Anterior cingulate cortex (tissue), 58 donors: ENCODE measurements at regions not wholly inside any gene's neighbourhood (a gene's known extent, or its start where the extent isn't known, plus 50 kb on each side); places are given as distances from the start of the nearest gene placed in this dataset.
A peak's percentile ranks its signal among the peaks of the same experiment; 100 is the strongest.

ENCODE experiments used
- DNase-seq, 58 donors: peaks; one replicate each; lab custom pipeline; 2025; lab: John Stamatoyannopoulos, UW

DNA sequence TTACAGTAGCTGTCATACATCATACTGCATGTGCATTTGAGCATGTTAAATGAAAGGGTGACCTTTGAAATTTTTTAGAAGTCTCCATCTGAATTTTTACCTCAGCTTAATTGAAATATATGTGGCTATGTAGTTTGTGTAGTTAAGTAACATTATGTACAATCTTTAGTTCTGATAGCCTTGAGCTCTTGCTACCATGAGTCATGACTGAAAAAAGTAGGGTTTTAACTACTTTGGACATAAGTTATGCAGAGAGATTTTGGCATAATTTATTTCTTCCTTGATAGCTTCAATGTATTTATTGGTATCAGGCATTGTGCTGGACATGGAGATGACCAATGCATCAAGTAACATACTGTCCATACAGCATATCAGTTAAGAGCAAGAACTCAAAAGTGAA lies 376.5 kb upstream of the ZNF717 start:
- no peak for DNase-seq

DNA sequence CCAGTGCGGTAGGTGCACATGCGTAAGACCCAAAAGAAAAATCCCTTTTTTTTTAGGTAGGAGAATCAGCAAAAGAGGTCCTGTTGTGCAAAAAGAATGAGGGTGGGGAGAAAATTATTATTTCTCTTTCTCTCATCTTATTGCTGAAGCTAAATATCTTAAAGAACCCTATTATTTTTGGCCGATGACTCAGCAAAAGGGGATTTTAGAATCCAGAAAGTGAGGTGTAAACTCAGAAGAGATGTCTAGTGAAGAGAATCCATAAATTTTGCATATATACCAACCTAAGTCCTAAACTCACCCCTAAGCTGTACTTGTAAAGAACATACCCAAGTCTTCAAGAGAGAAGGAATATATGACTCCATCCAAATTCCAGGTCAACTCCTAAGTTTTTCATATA lies 386.3 kb upstream of the ZNF717 start:
- DNase-seq = no peak

DNA sequence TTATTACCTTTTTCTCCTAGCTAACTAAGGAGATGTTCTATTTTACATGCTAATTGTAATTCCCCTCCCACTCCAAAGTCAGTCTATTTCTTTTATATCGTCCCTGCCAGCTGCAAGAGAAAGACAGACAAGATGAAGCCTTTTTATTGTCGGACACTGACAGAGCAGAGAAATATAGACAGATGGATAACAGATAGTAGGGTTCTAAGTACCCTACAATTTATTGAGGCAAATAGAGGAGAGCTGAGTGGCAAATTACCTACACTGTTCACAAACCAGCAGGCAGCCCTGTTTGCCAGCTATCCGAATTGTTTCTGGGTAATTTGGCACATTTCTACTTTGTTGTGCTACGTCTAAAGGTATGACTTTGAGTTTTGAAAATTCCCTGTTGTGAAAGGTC lies 392.3 kb upstream of the ZNF717 start:
- DNase-seq = no peak

DNA sequence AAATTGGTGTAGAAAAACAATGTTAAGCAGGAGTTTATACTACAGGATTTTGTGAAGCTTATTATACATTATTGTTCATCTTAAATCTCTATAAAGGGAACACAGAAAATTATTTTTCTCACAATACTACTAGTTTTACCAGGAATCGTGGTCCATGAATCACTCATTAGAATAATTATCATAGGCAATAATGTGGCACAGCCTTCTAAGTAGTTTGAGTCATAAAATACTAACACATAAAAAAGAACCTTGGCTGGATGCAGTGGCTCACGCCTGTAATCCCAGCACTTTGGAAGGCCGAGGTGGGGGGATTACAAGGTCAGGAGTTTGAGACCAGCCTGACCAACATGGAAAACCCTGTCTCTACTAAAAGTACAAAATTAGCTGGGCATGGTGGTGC lies 393.1 kb upstream of the ZNF717 start:
- DNase-seq = no peak

DNA sequence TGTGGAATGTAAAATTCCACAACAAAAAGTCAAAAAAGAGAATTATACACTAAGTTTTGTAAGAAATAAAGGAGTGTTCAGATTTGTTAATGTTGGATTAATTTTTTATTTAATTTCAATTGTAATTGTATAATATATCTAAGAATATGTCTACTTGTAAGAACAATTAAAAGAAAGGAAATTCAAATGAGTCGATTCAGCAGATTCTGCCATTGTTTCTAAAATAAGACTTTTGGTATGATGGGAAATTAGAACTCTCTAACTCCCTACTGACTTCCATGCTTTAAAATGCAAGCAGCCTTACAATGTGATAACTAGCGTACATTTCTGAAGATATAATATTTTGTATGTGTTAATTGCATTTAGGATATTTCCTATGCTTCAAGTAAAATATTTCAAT lies 395.9 kb upstream of the ZNF717 start:
- DNase-seq = no peak

DNA sequence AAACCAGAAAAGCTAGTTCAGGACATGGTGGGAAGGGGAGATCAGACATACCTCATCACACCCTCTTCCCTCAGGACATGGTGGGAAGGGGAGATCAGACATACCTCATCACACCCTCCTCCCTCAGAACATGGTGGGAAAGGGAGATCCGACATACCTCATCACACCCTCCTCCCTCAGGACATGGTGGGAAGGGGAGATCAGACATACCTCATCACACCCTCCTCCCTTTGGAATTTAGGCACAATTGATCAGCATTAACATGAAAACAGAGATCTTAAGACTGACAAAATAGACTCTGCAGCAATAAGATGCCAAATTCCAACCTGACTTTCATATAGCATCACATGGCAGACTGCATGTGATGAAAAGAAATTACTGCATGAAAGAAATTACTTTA lies 412.7 kb upstream of the ZNF717 start:
- DNase-seq = no peak

DNA sequence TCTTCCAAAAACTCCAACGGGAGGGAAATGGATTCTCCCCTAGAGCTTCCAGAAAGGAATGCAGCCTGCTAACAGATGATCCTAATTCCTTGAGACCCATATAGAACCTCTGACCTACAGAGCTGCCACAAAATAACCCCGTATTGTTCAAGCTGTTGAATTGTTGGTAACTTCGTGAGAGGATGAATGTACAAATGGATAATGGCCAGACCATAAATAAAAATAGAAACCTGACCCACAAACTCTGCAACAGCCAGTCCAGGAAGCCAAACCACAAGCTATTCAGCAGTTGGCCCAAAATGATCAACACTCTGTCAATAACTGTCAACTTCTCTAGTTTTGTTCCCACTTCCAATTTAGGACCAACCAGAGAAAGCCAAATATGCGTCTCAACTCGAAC lies 414.0 kb upstream of the ZNF717 start:
- DNase-seq = peak in 1 of 58 donors; percentile 8

DNA sequence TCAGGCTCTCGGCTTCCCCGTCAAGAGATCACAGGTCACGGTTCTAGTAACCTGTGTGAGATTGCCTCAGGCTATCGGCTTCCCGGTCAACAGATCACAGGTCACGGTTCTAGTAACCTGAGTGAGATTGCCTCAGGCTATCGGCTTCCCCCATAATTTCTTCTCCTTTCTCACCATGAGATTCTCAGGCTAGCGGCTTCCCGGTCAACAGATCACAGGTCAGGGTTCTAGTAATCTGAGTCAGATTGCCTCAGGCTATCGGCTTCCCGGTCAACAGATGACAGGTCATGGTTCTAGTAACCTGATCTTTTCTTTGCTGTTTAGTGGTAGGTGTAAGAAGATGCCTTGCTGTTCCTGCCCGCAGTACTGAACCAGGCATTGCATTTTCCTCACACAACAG lies 418.2 kb upstream of the ZNF717 start:
- no peak for DNase-seq

DNA sequence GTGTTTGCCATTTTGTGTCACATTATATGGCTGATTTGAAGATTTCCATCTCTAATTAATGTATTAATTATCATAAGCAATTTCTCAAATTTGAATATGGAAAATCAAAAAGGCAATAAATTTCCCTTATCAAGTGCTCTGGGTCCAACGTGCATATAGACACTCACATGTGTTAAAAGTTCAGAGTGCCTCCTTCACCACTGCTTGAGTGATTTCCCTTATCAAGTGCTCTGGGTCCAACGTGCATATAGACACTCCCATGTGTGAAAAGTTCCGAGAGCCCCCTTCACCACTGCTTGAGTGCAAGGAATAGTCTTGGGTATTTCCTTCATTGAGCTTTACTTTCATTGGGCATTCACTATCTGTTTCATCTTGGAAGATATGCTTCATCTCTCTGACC lies 421.0 kb upstream of the ZNF717 start:
- DNase-seq = no peak

DNA sequence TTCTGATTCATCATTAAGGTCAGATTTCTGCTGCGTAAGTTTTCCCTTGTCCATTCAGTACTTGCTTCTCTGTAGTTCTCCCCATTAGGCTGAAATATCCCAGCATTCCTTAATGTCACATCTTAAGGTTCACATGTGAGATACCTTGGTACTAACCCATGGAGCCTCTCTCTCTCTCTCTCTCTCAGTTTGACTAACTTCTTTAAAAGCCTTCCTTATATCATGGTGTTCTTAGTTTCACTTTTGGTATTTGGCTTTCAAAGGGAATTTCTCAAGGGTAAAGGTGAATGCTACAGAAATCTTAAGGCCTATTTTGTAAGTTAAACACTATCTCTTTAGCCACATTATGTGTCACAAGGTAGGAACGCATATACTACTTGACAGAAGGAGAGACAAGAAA lies 427.3 kb upstream of the ZNF717 start:
- no peak for DNase-seq

DNA sequence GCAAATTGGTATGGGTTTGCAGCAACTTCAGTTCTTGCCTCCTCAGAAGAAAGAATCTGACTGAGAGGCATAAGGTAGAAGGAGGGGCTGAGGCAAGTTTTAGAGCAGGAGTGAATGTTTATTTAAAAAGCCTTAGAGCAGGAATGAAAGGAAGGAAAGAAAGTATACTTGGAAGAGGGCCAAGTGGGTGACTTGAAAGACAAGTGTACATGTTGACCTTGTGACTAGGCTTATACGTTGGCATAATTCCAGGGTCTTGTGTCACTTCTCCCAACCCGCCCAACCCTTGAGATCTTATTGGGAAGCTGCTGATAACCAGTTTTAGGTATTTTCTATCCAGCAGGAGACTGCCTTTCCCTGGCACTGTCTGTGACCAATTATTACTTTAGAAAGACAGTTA lies 436.9 kb upstream of the ZNF717 start:
- DNase-seq = no peak

DNA sequence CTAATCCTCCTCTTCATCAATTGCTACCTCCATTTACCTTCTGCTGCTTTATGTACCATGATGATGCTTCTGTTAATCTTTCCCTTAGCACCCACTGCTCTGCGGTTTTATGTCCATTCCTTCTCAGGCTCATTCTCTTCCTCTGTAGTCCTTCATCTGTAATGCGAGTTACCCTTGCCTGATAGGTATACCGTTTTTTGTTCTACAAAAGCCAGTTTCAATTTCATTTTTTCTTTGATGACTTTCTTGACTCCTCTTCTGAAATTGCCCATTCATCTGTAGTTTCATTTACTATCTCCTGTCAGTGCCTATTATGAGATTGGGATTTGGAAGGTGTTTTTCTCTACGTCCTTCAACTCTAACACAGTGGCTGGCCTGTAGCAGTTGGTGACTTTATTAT lies 445.9 kb upstream of the ZNF717 start:
- no peak for DNase-seq

DNA sequence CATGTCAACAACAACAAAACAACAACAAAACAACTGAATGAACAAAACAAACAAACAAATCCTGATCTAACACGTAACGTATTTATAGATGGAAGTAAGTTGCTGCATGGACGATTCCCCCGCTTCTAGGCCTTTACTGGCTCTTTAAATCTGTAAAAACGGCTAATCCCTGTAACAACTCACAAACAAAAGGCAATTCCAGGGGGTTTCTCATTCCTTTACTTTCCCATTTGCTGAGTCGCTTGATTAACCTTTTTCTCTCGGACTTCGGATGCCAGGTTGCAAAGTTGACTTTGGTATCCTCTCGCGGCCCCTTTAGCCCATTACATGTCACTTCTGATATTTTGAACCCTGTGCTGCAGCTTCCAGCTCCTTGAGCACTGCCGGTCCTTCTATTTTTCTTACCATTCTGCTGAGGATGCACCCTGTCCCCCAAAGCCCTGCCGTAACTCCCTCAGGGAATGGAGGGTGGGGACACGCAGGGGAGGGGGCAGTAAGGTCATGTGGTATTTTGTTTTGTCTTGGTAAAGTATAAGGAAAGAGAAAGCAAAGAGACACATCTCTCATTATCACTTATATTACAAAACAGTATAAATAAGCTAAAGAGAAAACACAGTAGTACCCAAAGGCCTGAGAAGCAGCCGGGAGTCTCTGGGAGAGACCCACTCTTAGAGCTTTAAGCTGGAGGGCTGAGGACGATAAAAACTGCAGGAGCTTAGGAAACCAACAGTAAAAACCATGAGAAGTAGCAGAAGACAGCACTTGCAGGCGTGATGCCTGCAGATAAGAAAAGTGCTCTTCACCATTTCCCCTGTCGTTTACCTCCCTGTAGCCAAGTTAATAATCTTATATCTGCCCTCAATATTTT lies 457.8 kb upstream of the ZNF717 start:
- no peak for DNase-seq

DNA sequence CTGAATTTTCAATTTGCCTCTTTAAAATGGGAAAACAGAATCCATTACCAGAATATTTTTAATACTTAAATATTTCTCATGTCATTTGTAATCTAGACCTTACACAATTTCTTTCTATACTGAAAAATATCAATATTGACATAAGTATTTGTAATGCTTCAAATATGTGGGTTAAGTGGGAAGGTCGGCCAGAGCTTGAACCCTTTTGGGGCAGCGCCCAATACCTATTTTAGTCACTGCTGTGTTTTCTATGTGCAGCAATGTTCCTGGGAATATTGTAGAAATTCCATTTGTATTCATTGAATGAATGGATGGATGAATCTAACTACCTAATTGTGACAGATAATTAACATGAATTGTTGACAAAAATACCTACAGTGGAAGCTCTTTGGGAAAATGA lies 459.7 kb upstream of the ZNF717 start:
- DNase-seq = no peak

DNA sequence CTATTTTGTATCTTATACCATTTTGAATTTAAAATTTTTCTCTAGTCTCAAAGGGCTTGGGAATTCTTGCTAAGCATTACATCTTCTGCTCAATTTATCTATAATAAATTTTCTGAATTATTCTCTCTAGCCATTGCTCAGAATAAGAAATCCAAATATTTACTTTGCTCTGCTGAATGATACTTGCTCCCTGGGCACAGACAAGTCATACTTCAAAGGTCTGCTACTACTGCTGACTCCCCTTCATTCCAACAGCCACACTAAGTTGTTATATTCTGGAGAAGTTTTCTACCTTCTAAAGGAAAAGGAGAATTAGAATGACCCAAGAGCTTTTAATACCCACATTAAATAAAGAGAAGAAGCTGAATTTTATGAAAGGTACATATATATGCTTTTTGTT lies 460.3 kb upstream of the ZNF717 start:
- DNase-seq = no peak

DNA sequence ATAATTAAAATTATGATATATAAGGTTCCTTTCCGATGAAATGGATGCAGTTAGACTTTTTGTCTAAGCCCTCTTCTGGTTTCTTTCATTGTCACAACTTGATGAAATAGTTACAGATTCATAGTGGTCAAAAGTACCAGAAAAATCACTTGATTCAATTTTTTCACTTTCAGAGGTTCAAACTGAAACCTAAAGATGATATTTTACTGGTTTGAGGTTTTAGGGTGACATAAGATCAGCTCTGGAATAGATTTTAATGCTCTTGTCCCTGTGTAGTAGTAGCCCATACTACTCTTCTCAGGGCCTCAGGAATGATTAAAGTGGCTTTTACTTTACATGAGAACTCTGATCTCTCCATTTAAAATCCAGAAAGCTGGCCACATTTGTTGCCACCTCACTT lies 479.1 kb upstream of the ZNF717 start:
- DNase-seq = no peak

DNA sequence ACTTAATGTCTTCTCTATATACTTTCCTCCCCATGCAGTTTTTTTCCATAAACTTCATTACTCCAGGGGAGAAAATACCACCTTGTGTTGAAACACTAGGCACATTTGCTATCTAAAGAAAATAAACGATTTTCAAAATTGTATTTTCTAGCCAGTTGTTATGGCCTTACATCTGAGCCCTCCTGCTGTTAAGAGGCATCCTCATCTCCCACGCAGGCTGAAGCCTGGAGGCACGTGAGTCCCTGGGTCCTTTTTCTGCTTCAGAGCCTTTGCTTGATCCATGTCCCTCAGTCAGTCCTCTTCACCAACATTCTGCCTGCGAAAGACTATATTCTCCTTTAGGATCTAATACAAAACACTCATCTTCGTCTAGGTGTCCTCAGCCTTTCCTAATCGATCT lies 479.6 kb upstream of the ZNF717 start:
- no peak for DNase-seq

DNA sequence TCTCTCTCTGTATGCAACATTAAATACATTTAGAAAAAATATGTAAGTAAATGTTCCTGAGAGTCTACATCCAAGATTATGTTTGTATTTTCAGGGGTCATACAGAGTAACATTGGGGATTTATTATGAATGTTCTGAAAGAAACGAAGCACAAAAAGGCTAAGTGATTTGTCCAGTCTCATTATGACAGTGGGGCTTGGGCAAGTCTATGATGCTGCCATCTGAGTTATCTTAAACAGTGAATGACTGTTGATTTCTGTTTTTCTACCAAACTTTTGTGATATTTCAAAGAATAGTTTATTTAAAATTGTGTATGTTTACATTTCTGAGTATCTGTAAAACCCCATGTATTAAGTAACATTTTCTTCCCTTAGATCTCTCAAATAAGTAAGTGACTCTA lies 481.2 kb upstream of the ZNF717 start:
- no peak for DNase-seq

DNA sequence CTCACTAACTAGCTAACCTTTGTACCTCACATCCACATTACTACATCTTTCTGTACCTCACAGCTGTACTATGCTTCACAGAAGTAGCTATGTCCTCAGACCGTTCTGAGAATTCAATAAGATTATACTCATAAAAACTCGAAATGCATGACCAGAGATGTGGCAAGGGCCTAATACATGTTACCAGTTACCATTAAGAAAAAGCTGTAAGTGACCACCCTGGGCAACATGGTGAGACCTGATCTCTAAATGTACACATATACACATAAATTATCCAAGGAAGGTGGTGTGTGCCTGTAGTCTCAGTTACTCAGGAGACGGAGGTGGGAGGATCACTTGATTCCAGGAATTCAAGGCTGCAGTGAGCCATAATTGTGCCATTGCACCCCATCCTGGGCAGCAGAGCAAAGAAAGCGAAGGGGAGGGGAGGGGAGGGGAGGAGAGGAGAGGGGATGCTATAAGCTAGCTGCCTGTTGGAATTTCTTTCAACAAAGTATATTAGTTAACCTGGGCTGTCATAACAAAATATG lies 482.6 kb upstream of the ZNF717 start:
- DNase-seq = no peak

DNA sequence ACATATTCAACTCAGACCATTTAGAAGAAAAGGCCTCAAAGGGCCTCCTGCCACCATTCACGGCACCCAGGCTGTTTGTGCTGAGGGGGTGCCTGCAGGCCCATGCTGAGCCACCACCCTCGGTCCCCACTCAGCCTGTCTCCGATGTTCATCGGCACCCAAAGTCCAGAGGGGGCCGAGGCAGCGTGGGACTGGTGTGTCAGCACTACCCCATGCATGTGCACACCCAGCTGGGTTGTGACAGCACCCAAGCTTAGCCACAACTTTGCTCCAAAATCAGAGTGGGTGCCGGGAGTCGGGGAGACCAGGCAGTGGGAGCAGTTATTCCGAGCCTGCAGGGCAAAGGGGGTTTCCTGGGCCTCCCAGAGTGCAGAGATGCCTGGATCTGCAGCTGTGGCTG lies 508.5 kb upstream of the ZNF717 start:
- no peak for DNase-seq

DNA sequence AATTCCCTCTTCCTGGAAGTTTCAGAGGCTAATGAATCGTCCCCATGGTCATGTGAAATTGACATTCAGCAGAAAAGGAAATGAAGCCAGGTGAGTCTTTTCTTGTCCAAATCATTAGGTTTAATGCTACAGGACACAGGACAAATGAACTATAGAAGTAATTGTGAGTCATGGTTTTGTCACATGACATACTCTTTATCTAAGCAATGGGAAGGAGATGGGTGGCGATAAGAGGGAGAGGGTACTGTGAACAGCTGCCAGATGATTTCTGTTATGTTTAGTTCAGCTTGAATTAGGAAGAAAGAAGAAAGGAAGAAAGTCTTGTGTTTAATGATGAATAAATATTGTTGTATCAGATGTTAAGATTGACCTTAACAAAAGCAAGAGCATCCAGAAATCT lies 515.4 kb upstream of the ZNF717 start:
- no peak for DNase-seq

DNA sequence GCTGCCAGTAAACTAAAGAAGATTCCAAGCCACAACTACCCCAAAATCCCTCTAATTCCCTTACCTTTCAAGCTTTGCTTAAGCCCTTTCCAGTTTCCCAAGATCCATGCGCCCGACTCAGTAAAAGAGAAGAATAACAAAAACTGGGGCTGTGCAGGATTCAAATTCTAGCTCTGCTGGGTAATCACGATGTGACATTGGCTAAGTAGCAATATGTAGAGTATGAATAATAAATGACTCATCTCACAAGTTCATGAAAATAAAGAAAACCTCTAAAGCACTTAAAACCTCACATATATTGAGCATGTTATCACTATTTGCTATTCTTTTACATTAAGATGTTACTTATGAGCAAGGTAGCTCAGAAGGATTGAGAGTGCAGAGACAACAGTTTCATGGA lies 522.2 kb upstream of the ZNF717 start:
- no peak for DNase-seq

DNA sequence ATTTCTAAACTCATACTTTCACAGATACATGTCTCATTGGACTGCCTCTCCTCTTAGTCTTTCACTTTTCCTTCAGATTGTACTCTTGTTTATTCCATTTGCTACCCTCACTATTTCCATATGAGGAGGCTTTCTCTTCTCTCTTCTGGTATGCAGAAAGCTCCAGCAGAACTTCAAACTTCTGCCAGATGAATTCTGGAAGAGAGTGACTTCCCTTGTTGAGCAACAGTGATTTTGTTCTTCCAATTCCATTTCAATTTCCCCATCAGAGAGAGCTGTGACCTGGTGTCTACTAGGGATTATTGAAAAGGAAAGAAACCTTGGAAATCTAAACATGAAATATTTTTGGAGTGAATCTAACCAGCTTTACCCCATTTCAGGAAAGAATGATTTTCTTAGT lies 523.2 kb upstream of the ZNF717 start:
- no peak for DNase-seq
